ENCODE measurements at regions not wholly inside any gene's neighbourhood (a gene's known extent, or its start where the extent isn't known, plus 50 kb on each side); places are given as distances from the start of the nearest gene placed in this dataset.

DNA sequence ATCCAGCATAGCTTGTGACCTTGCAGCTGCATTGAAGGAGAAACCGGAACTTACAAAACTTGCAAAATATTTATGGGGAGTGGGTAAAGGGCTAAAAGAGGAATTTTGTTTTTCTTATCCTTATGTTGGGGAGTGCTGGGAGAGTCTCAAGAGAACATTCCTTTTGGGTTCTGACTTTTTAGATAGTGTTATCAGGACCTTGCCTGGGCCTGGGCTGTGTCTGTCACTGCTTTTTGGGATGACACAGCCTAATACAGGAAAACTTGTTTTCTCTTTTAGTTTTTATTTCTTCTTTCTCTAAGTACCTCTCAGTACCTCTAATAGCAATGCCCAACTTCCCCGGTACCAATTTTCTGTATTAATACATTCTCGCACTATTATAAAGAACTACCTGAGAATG, 850.6 kb downstream of the RPS29 start:
- Histone ChIP-seq H3K4me3 (no peak overlapping the region), H3K4me1 (no peaks in the 10 kb centered on the region), H3K27ac (no peak overlapping the region), H3K9me3 (no peaks in the 10 kb centered on the region), H3K36me3 (ENCODE audit: insufficient read depth in 1 of 2, low read depth in 1 of 2) (no peaks in the 10 kb centered on the region), H3K27me3 (ENCODE audit: insufficient read depth in 3 of 3, low read length in 2 of 3) (no peaks in the 10 kb centered on the region)
- DNase-seq, result no peak
- 83 to 89% (median 88%) methylated on average over 3 of the region's 3 CpGs for WGBS, 3 donors
- TF ChIP-seq CTCF (IDR thresholded peaks at IDR 0.05), result no peak
- no peak for ATAC-seq
- intact Hi-C loops (cut with DNase I), result no loop called here

DNA sequence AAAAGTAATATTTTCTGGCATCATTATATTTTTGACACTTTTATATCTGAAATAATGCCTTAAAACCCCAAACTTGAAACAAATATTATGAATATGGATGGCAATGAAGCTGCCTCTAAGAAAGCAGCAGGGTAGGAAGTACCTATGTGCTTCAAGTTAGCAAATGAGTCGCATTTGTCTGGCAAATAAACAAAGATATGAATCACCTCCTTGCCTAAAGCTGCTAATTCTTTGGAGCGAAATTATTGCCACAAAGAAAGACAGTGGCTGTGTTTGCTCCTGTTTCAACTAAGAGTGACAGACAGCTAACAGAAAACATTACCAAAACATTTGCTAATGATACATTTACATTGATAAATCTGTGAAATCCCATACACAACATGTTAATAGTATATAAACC, 854.9 kb downstream of the RPS29 start:
- H3K27ac ChIP-seq, result no peak overlapping the region
- H3K36me3 ChIP-seq (ENCODE audit: insufficient read depth in 1 of 2, low read depth in 1 of 2), result no peaks in the 10 kb centered on the region
- H3K4me3 ChIP-seq, result no peak overlapping the region
- WGBS, 3 donors, result 78 to 83% (median 82%) methylated on average over 2 of the region's 2 CpGs
- no peaks in the 10 kb centered on the region for H3K4me1 ChIP-seq
- ATAC-seq (no peak), DNase-seq (no peak)
- no peaks in the 10 kb centered on the region for H3K27me3 ChIP-seq (ENCODE audit: insufficient read depth in 3 of 3, low read length in 2 of 3)
- TF ChIP-seq CTCF (IDR thresholded peaks at IDR 0.05), result no peak
- intact Hi-C loops (cut with DNase I), result no loop called here
- no peaks in the 10 kb centered on the region for H3K9me3 ChIP-seq

- no peak for ATAC-seq
- no peak overlapping the region for H3K27ac ChIP-seq
- intact Hi-C loops (cut with DNase I), result no loop called here
Measured at GRCh38 chr14:48726080-48726642, 860.0 kb downstream of the RPS29 start.

DNA sequence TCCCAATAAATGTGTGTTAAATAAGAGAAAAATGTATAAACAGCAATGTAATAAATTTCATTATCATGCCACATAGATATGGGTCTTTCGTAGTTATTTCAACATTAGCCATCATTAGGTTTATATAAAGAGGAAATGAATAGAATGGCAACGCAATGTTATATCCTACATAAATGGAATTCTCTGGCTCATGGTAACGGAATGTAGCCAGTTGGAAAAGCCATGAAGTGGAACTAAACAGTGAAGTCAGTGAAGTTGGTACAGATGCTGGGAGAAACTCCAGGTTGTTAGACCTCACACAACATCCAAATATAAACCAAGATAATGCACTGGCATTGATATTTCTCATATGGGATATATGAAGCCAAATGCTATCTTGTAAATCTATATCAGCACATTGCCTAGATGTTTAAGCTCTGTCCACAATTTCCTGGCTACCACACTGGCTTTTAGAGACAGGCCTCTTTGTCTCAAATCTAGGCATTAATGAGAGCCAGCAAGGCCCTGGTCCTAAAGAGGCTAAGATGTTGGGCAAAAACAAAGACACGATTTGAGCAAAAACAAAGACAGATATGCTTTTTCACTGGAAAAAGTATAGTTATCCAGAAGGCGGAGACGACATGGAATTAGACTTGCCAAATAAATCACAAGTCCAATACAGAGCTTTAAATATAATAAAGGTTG, 861.0 kb downstream of the RPS29 start:
- no peak for TF ChIP-seq CTCF (IDR thresholded peaks at IDR 0.05)
- Histone ChIP-seq H3K27me3 (ENCODE audit: insufficient read depth in 3 of 3, low read length in 2 of 3) (no peaks in the 10 kb centered on the region), H3K36me3 (ENCODE audit: insufficient read depth in 1 of 2, low read depth in 1 of 2) (no peaks in the 10 kb centered on the region), H3K27ac (no peak overlapping the region), H3K4me1 (no peaks in the 10 kb centered on the region), H3K4me3 (no peak overlapping the region), H3K9me3 (no peaks in the 10 kb centered on the region)
- ATAC-seq (no peak), DNase-seq (no peak)
- 29 to 47% (median 40%) methylated on average over 6 of the region's 6 CpGs for WGBS, 3 donors
- intact Hi-C loops (cut with DNase I), result no loop called here

More at GRCh38 chr14:48726080-48726642, 860.0 kb downstream of the RPS29 start:
- 36 to 50% (median 38%) methylated on average over 6 of the region's 6 CpGs for WGBS, 3 donors
- Histone ChIP-seq H3K9me3 (no peaks in the 10 kb centered on the region), H3K4me3 (no peak overlapping the region), H3K4me1 (no peaks in the 10 kb centered on the region), H3K36me3 (ENCODE audit: insufficient read depth in 1 of 2, low read depth in 1 of 2) (no peaks in the 10 kb centered on the region), H3K27me3 (ENCODE audit: insufficient read depth in 3 of 3, low read length in 2 of 3) (no peaks in the 10 kb centered on the region)
- DNase-seq, result no peak
- TF ChIP-seq CTCF (IDR thresholded peaks at IDR 0.05), result no peak

Data from psoas muscle (tissue), 7 donors.